Skeletal muscle tissue (tissue), 3 donors: ENCODE measurements at regions not wholly inside any gene's neighbourhood (a gene's known extent, or its start where the extent isn't known, plus 50 kb on each side); places are given as distances from the start of the nearest gene placed in this dataset.
"Not testable (repeated sequence)": the region's sequence is repeated elsewhere in the genome, so short reads cannot be mapped to it uniquely, and the experiment has no call there.

ENCODE experiments used
- H3K27ac ChIP-seq: one replicate; pipeline ENCODE4 v1.7.0; 2013; ENCODE audit warnings: mild to moderate bottlenecking, low read depth, low read length, inconsistent platforms
- H3K27me3 ChIP-seq, 3 donors: one replicate each; pipeline ENCODE4 v1.7.0; 2013; ENCODE audit warnings: low read length in 3 of 3; ENCODE audit not compliant: control insufficient read depth in 3 of 3, insufficient read depth in 3 of 3
- H3K36me3 ChIP-seq, 3 donors: one replicate each; pipeline ENCODE4 v1.7.0; 2013; ENCODE audit warnings: low read length in 3 of 3; ENCODE audit not compliant: control insufficient read depth in 3 of 3, insufficient read depth in 3 of 3
- H3K4me1 ChIP-seq, 3 donors: one replicate each; pipeline ENCODE4 v1.7.0; 2013; ENCODE audit warnings: low read length in 3 of 3, mild to moderate bottlenecking in 3 of 3; ENCODE audit not compliant: control insufficient read depth in 3 of 3, insufficient read depth in 3 of 3
- H3K4me3 ChIP-seq, 3 donors: one replicate each; pipeline ENCODE4 v1.7.0; 2013; ENCODE audit warnings: low read length in 3 of 3
- H3K9ac ChIP-seq, 3 donors: one replicate each; pipeline ENCODE4 v1.7.0; 2013; ENCODE audit warnings: low read length in 3 of 3, mild to moderate bottlenecking in 3 of 3, moderate library complexity in 2 of 3, low read depth in 1 of 3
- H3K9me3 ChIP-seq, 3 donors: one replicate each; pipeline ENCODE4 v1.7.0; 2013; ENCODE audit warnings: low read length in 3 of 3; ENCODE audit not compliant: control insufficient read depth in 3 of 3
- donor health status: Osteomylitis.

GRCh38 chr1:228842094-228842775 is 107.0 kb downstream of the RHOU start:
- H3K36me3 ChIP-seq, result no peaks in the 10 kb centered on the region
- no peak overlapping the region for H3K27ac ChIP-seq
- H3K4me3 ChIP-seq, result no peak overlapping the region
- no peaks in the 10 kb centered on the region for H3K27me3 ChIP-seq
- H3K9me3 ChIP-seq, result peaks cover 0 to 2% (median 0%) of the 10 kb centered on the region in 3 donors
- no peak overlapping the region for H3K9ac ChIP-seq
- peaks cover 3 to 13% (median 9%) of the 10 kb centered on the region in 3 donors for H3K4me1 ChIP-seq

GRCh38 chr1:228845101-228845500 is 109.8 kb downstream of the RHOU start:
- no peak overlapping the region for H3K4me3 ChIP-seq
- no peaks in the 10 kb centered on the region for H3K36me3 ChIP-seq
- H3K9me3 ChIP-seq, result peaks cover 0 to 2% (median 0%) of the 10 kb centered on the region in 3 donors
- no peaks in the 10 kb centered on the region for H3K27me3 ChIP-seq
- H3K27ac ChIP-seq, result no peak overlapping the region
- H3K4me1 ChIP-seq, result peaks cover 7 to 14% (median 11%) of the 10 kb centered on the region in 3 donors
- H3K9ac ChIP-seq, result no peak overlapping the region

- Histone ChIP-seq H3K9ac (no peak overlapping the region), H3K4me3 (no peak overlapping the region), H3K9me3 (peaks cover 0 to 2% (median 0%) of the 10 kb centered on the region in 3 donors), H3K27ac (no peak overlapping the region), H3K36me3 (no peaks in the 10 kb centered on the region), H3K4me1 (peaks cover 9 to 14% (median 11%) of the 10 kb centered on the region in 3 donors), H3K27me3 (no peaks in the 10 kb centered on the region)
Measured at GRCh38 chr1:228846952-228847351, 111.7 kb downstream of the RHOU start.

GRCh38 chr1:228847451-228847850 is 112.2 kb downstream of the RHOU start:
- not testable (repeated sequence) for H3K9me3 ChIP-seq, H3K27me3 ChIP-seq, H3K27ac ChIP-seq, H3K4me3 ChIP-seq, H3K9ac ChIP-seq, H3K36me3 ChIP-seq
- peaks cover 9 to 11% (median 10%) of the 10 kb centered on the region in 3 donors for H3K4me1 ChIP-seq

- Histone ChIP-seq H3K9me3 (no peaks in the 10 kb centered on the region), H3K4me3 (no peak overlapping the region), H3K4me1 (peaks cover 9 to 11% (median 10%) of the 10 kb centered on the region in 3 donors), H3K27ac (no peak overlapping the region), H3K9ac (no peak overlapping the region), H3K36me3 (no peaks in the 10 kb centered on the region), H3K27me3 (no peaks in the 10 kb centered on the region)
Measured at GRCh38 chr1:228848406-228848805, 113.1 kb downstream of the RHOU start.

- H3K36me3 ChIP-seq, result no peaks in the 10 kb centered on the region
- H3K9me3 ChIP-seq, result no peaks in the 10 kb centered on the region
- H3K9ac ChIP-seq, result peak overlapping the region in 1 of 3 donors; percentile 4
- H3K4me3 ChIP-seq, result no peak overlapping the region
- H3K27ac ChIP-seq, result no peak overlapping the region
- no peaks in the 10 kb centered on the region for H3K27me3 ChIP-seq
- H3K4me1 ChIP-seq, result peaks cover 9 to 11% (median 10%) of the 10 kb centered on the region in 3 donors
Measured at GRCh38 chr1:228849011-228849541, 113.8 kb downstream of the RHOU start.

- Histone ChIP-seq H3K9ac (no peak overlapping the region), H3K27me3 (no peaks in the 10 kb centered on the region), H3K36me3 (no peaks in the 10 kb centered on the region), H3K4me1 (peaks cover 9 to 11% (median 10%) of the 10 kb centered on the region in 3 donors), H3K27ac (no peak overlapping the region), H3K9me3 (no peaks in the 10 kb centered on the region), H3K4me3 (no peak overlapping the region)
Measured at GRCh38 chr1:228850141-228851100, 115.1 kb downstream of the RHOU start.

GRCh38 chr1:228851193-228851592 is 115.9 kb downstream of the RHOU start:
- Histone ChIP-seq H3K27ac (no peak overlapping the region), H3K27me3 (no peaks in the 10 kb centered on the region), H3K36me3 (no peaks in the 10 kb centered on the region), H3K9me3 (peaks cover 0 to 2% (median 0%) of the 10 kb centered on the region in 3 donors), H3K4me3 (no peak overlapping the region), H3K9ac (no peak overlapping the region), H3K4me1 (peaks cover 9 to 11% (median 10%) of the 10 kb centered on the region in 3 donors)

GRCh38 chr1:228851618-228852017 is 116.3 kb downstream of the RHOU start:
- Histone ChIP-seq H3K4me1 (peaks cover 9 to 11% (median 10%) of the 10 kb centered on the region in 3 donors), H3K9me3 (peaks cover 0 to 2% (median 0%) of the 10 kb centered on the region in 3 donors), H3K27ac (no peak overlapping the region), H3K4me3 (no peak overlapping the region), H3K27me3 (no peaks in the 10 kb centered on the region), H3K9ac (no peak overlapping the region), H3K36me3 (no peaks in the 10 kb centered on the region)
